ENCODE measurements at regions not wholly inside any gene's neighbourhood (a gene's known extent, or its start where the extent isn't known, plus 50 kb on each side); places are given as distances from the start of the nearest gene placed in this dataset. TPM values are rescaled to one million over a fixed set of nuclear protein-coding genes. Genes with fewer than 3 reads are reported as not detected.
A peak's percentile ranks its signal among the peaks of the same experiment; 100 is the strongest.

DNA sequence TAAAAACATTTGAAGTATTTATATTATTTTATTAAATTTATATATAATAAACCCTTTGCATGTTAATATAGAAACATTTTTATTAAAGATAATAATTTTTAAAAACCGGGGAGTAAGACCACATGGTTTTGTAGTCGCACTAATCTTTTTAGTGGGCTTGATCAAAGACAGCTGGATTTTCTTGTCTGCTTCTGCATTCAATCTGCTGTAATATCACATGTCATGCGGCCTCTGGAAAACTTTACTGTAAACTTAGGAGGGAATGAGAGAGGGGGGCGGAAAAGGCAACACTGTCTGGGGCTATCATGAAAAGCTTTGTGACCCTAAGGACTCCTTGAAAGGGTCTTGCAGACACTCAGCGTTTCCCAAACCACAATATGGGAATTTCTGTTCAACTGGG is 62.8 kb upstream of the NLGN4X start (continued):
- TF ChIP-seq, protein P1, sequence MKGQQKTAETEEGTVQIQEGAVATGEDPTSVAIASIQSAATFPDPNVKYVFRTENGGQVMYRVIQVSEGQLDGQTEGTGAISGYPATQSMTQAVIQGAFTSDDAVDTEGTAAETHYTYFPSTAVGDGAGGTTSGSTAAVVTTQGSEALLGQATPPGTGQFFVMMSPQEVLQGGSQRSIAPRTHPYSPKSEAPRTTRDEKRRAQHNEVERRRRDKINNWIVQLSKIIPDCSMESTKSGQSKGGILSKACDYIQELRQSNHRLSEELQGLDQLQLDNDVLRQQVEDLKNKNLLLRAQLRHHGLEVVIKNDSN (CRISPR knock-in tag; IDR thresholded peaks at IDR 0.05) = no peak
- TF ChIP-seq HMGA2 (CRISPR knock-in tag; IDR thresholded peaks at IDR 0.05) = no peak

DNA sequence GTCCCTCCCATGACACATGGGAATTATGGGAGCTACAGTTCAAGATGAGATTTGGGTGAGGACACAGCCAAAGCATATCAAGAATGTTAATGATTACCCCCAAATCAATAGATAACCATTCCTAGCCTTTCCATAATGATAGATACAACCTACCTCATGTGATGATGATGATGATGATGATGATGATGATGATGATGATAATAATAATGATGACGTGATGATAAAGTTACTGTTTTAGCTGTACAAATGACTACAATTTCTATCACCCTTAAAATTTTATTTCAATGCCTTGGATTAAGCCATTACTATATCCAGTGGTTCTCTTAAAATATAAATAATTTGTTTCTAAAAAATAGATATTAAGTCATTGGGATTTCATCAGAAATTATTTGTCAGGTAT is 55.2 kb upstream of the NLGN4X start:
- DNase-seq (ENCODE audit: low spot score) (no peak), ATAC-seq (no peak)
- Mint-ChIP-seq H3K27me3 (ENCODE audit: low read depth) (no peaks in the 10 kb centered on the region), H3K27ac (no peak overlapping the region), H3K9me3 (peaks cover 26% of the 10 kb centered on the region), H3K4me1 (peaks cover 32% of the 10 kb centered on the region), H3K4me3 (no peak overlapping the region), H3K36me3 (peaks cover 15% of the 10 kb centered on the region)
- POLR2A ChIA-PET = no interaction called here
- TF ChIP-seq, protein P2, sequence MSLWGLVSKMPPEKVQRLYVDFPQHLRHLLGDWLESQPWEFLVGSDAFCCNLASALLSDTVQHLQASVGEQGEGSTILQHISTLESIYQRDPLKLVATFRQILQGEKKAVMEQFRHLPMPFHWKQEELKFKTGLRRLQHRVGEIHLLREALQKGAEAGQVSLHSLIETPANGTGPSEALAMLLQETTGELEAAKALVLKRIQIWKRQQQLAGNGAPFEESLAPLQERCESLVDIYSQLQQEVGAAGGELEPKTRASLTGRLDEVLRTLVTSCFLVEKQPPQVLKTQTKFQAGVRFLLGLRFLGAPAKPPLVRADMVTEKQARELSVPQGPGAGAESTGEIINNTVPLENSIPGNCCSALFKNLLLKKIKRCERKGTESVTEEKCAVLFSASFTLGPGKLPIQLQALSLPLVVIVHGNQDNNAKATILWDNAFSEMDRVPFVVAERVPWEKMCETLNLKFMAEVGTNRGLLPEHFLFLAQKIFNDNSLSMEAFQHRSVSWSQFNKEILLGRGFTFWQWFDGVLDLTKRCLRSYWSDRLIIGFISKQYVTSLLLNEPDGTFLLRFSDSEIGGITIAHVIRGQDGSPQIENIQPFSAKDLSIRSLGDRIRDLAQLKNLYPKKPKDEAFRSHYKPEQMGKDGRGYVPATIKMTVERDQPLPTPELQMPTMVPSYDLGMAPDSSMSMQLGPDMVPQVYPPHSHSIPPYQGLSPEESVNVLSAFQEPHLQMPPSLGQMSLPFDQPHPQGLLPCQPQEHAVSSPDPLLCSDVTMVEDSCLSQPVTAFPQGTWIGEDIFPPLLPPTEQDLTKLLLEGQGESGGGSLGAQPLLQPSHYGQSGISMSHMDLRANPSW (CRISPR knock-in tag; conservative IDR thresholded peaks at IDR 0.05; ENCODE audit: low read depth) = no peak
- no peak for TF ChIP-seq GTF2I (CRISPR knock-in tag; conservative IDR thresholded peaks at IDR 0.05)
- no peak for TF ChIP-seq CBFB (CRISPR knock-in tag; IDR thresholded peaks at IDR 0.05; ENCODE audit: low read depth)
- TF ChIP-seq RELA (CRISPR knock-in tag; IDR thresholded peaks at IDR 0.05; ENCODE audit: borderline replicate concordance) = no peak
- TF ChIP-seq ELF4 (CRISPR knock-in tag; IDR thresholded peaks at IDR 0.05; ENCODE audit: low read depth) = no peak
- TF ChIP-seq, protein P3, sequence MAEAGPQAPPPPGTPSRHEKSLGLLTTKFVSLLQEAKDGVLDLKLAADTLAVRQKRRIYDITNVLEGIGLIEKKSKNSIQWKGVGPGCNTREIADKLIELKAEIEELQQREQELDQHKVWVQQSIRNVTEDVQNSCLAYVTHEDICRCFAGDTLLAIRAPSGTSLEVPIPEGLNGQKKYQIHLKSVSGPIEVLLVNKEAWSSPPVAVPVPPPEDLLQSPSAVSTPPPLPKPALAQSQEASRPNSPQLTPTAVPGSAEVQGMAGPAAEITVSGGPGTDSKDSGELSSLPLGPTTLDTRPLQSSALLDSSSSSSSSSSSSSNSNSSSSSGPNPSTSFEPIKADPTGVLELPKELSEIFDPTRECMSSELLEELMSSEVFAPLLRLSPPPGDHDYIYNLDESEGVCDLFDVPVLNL (CRISPR knock-in tag; IDR thresholded peaks at IDR 0.05; ENCODE audit: borderline replicate concordance, low read depth) = no peak
- TF ChIP-seq ZNF121 (CRISPR knock-in tag; IDR thresholded peaks at IDR 0.05) = no peak
- CTCF ChIA-PET = no interaction called here

DNA sequence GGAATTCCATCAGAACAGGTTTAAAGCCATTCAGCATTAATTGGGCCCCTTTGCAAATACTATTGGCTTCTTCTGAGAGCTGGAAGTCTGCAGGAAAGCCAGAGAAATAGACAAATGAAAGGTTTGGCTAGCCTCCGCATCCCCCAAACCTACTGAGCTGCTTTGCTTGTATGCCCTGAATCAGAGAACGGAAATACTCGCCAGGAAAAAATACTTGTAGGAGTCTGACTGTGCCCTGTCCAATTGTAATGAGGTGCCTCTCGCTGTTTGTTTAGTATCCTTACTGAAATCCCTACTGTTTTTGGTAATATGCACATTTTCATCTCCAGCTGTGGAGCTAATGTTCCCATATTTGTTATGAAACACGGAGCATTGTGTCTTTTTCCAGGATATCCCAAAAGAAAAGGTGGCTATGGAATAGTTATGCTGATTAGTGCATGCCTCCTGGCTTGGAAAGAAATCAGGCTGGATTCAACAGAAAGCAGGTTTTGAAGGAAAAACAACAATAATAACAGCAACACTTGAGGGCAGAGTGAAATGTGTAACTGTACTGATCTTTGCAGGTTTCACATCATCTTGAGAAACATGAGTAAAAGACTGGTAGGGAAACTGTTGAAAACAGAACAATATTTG is 50.7 kb upstream of the NLGN4X start:
- peaks cover 43% of the 10 kb centered on the region for H3K4me1 Mint-ChIP-seq
- H3K4me3 Mint-ChIP-seq = peak overlapping the region; percentile 33
- POLR2A ChIA-PET = no interaction called here
- DNase-seq (ENCODE audit: low spot score) (no peak), ATAC-seq (peak; percentile 91)
- H3K27me3 Mint-ChIP-seq (ENCODE audit: low read depth) = peaks cover 6% of the 10 kb centered on the region; the same call in 1 of the 2 replicates
- CTCF ChIA-PET = no interaction called here
- H3K36me3 Mint-ChIP-seq = peaks cover 36% of the 10 kb centered on the region
- TF ChIP-seq PRRX2 (CRISPR knock-in tag; IDR thresholded peaks at IDR 0.05) (no peak), TEAD1 (CRISPR knock-in tag; IDR thresholded peaks at IDR 0.05) (0 out of 2 replicates have a peak, but pooled peaks have one; percentile 31)
- H3K9me3 Mint-ChIP-seq = peaks cover 43% of the 10 kb centered on the region
- H3K27ac Mint-ChIP-seq = peak overlapping the region; percentile 90

Small RNA genes in the stretch of these regions (microRNA-seq; reads per million reads assigned to microRNA genes)
- gene MIR4770 (ENCODE audit: borderline number of aligned reads) = not detected
